Kidney (tissue), 13 donors: ENCODE measurements at regions not wholly inside any gene's neighbourhood (a gene's known extent, or its start where the extent isn't known, plus 50 kb on each side); places are given as distances from the start of the nearest gene placed in this dataset.

Experiments
- DNase-seq, 5 donors: peaks; one replicate each; pipeline ENCODE4 v3.0.0-alpha.2; 2013 to 2020
- FAIRE-seq: peaks from 2 replicates; lab custom pipeline; 2012; peaks lifted over from hg19 to GRCh38; lab: Jason Lieb, UNC
- H3K27ac ChIP-seq, 2 donors: one replicate each; pipeline ENCODE4 v1.7.0; 2013; ENCODE audit warnings: low read depth in 2 of 2, low read length in 2 of 2, inconsistent platforms in 1 of 2
- H3K27me3 ChIP-seq: one replicate; pipeline ENCODE4 v1.7.1; 2013; ENCODE audit warnings: low read length, inconsistent platforms; ENCODE audit not compliant: control insufficient read depth, insufficient read depth
- H3K36me3 ChIP-seq, 3 donors: one replicate each; pipeline versions ENCODE4 v1.7.0 to v1.7.1; 2013; ENCODE audit warnings: low read length in 3 of 3, control low read depth in 1 of 3, inconsistent platforms in 1 of 3; ENCODE audit not compliant: insufficient read depth in 3 of 3, control insufficient read depth in 2 of 3
- H3K4me1 ChIP-seq, 3 donors: one replicate each; pipeline versions ENCODE4 v1.7.0 to v1.7.1; 2013; ENCODE audit warnings: low read length in 3 of 3, inconsistent platforms in 1 of 3, low read depth in 1 of 3; ENCODE audit not compliant: control insufficient read depth in 2 of 3, insufficient read depth in 2 of 3
- H3K4me3 ChIP-seq, 3 donors: one replicate each; pipeline versions ENCODE4 v1.7.0 to v1.8.1; 2013; ENCODE audit warnings: low read length in 3 of 3, control low read depth in 1 of 3, inconsistent platforms in 1 of 3
- H3K9ac ChIP-seq, 3 donors: one replicate each; pipeline versions ENCODE4 v1.7.0 to v1.7.1; 2013; ENCODE audit warnings: low read length in 3 of 3, control low read depth in 1 of 3, inconsistent platforms in 1 of 3
- H3K9me3 ChIP-seq, 3 donors: one replicate each; pipeline versions ENCODE4 v1.7.0 to v1.7.1; 2013; ENCODE audit warnings: low read length in 3 of 3, control low read depth in 1 of 3, inconsistent platforms in 1 of 3; ENCODE audit not compliant: control insufficient read depth in 2 of 3, insufficient read depth in 1 of 3
- intact Hi-C: fragments of 100-400 bp; cut with DNase I; formaldehyde crosslinking; loops from one replicate; pipeline ENCODE4 v1.11.1; 2022
- TF ChIP-seq, protein P1 (sequence below): IDR thresholded peaks from 3 replicates; pipeline ENCODE4 v1.5.1; 2012; ENCODE audit warnings: mild to moderate bottlenecking, moderate library complexity, borderline replicate concordance; ENCODE audit not compliant: insufficient read depth; ENCODE audit errors: extremely low read depth
- donor health status: control.
- donor health status: control.
- donor health status: control.
- donor health status: control.
- donor health status: control.
- donor health status: DM: yes; HTN: yes; CAD: no.
- donor health status: Normal renal cell carcinoma (clear cell type).

DNA sequence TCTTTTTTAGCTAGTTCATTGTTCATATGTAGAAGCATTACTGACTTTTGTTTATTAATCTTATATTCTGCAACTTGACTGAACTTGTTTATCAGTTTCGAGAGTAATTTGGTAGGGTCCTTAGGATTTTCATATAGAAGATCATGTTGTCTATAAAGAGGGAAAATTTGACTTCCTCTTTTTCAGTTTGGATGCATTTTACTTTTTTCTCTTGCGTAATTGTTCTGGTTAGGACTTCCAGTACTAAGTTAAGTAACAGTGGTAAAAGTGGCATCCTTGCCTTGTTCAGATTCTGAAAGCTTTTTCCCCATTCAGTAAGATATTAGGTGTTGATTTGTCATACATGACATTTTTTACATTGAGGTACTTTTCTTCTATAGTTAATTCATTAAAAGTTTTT lies 726.0 kb downstream of the KCNJ3 start:
- TF ChIP-seq, protein P1, sequence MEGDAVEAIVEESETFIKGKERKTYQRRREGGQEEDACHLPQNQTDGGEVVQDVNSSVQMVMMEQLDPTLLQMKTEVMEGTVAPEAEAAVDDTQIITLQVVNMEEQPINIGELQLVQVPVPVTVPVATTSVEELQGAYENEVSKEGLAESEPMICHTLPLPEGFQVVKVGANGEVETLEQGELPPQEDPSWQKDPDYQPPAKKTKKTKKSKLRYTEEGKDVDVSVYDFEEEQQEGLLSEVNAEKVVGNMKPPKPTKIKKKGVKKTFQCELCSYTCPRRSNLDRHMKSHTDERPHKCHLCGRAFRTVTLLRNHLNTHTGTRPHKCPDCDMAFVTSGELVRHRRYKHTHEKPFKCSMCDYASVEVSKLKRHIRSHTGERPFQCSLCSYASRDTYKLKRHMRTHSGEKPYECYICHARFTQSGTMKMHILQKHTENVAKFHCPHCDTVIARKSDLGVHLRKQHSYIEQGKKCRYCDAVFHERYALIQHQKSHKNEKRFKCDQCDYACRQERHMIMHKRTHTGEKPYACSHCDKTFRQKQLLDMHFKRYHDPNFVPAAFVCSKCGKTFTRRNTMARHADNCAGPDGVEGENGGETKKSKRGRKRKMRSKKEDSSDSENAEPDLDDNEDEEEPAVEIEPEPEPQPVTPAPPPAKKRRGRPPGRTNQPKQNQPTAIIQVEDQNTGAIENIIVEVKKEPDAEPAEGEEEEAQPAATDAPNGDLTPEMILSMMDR = no peak
- no peak for FAIRE-seq
- intact Hi-C loops = no loop called here

DNA sequence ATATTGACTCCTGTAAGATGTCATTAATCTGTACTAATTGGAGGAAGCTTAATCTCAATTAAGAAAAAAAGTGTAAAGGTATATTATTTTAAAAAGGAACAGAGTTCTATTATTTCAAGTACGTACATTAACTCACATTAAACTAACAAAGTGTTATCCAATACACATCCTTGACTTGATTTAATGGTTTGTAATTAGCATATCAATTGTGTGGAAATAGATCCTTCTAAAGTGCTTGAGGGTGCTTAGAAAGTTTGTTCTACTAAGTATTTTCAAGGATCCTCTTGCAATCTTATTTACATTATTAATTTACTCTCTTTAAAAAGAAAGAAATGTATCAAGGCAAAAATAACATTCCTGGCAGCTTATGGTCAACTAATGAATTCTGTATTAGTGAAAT lies 720.3 kb downstream of the KCNJ3 start:
- DNase-seq (no peak), FAIRE-seq (no peak)
- H3K4me3 ChIP-seq = no peak overlapping the region
- no peaks in the 10 kb centered on the region for H3K4me1 ChIP-seq
- TF ChIP-seq, protein P1 = no peak
- H3K9ac ChIP-seq = no peak overlapping the region
- peaks cover 0 to 5% (median 0%) of the 10 kb centered on the region in 3 donors for H3K9me3 ChIP-seq
- no peaks in the 10 kb centered on the region for H3K36me3 ChIP-seq
- H3K27ac ChIP-seq = no peak overlapping the region
- H3K27me3 ChIP-seq = no peaks in the 10 kb centered on the region
- intact Hi-C loops = no loop called here

More for the DNA sequence above, 726.0 kb downstream of the KCNJ3 start:
- no peaks in the 10 kb centered on the region for H3K4me1 ChIP-seq
- H3K27me3 ChIP-seq = no peaks in the 10 kb centered on the region
- H3K4me3 ChIP-seq = no peak overlapping the region
- no peak overlapping the region for H3K27ac ChIP-seq
- no peaks in the 10 kb centered on the region for H3K9me3 ChIP-seq
- H3K9ac ChIP-seq = no peak overlapping the region
- DNase-seq = no peak
- H3K36me3 ChIP-seq = no peaks in the 10 kb centered on the region

DNA sequence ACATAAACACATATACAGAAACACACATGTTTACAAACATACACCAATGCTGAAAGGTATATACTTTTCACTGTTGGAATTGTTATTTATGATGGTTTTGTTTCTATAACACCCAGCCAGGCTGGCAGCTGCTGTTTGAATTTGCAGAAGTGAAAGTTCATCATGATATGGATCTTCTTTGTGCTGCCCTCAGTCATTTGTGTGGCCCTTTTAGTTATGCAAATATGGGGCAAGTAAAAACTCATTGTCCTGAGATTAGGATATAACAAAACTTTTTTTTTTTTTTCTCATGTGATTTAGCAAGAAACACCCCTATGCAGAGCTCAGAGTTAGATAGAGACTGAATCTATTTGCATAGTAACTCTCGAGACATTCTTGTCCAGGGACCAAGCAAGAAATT lies 714.1 kb downstream of the KCNJ3 start:
- H3K4me1 ChIP-seq = no peaks in the 10 kb centered on the region
- H3K27ac ChIP-seq = no peak overlapping the region
- no peak for DNase-seq
- TF ChIP-seq, protein P1 = no peak
- no peak overlapping the region for H3K4me3 ChIP-seq
- intact Hi-C loops = no loop called here
- H3K27me3 ChIP-seq = no peaks in the 10 kb centered on the region
- no peaks in the 10 kb centered on the region for H3K36me3 ChIP-seq
- FAIRE-seq = no peak
- H3K9ac ChIP-seq = no peak overlapping the region
- H3K9me3 ChIP-seq = peaks cover 0 to 5% (median 0%) of the 10 kb centered on the region in 3 donors

DNA sequence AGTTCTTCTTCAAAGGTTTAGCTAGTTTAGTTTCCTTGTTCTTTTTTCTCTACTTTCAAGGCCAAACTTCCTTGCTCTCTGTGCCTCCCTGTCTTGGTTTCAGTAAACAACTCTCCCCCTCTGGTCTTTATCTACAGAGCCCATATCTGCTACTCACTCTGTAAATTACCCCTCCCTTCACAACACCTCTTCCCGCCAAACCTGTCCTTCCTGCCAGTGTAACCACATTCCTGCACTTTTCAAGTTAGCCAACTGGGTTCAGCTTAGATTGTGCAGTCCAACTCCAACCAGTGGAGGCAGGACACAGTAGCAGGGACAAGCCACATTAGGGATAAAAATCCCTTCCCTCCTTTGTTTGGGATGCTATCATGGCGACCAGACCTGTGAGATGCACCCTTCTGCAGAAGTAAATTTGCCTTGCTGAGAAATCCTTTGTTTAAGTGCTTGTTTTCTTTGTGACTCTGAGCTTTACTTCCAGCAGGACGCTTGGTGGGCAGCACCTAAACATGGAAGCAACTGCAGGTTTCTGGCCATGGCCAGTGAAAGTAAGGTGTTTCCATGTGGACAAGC lies 706.0 kb downstream of the KCNJ3 start:
- intact Hi-C loops = no loop called here

More for the DNA sequence above, 706.0 kb downstream of the KCNJ3 start:
- Histone ChIP-seq H3K4me3 (no peak overlapping the region), H3K4me1 (no peaks in the 10 kb centered on the region), H3K27ac (no peak overlapping the region), H3K36me3 (no peaks in the 10 kb centered on the region), H3K27me3 (no peaks in the 10 kb centered on the region), H3K9me3 (peaks cover 0 to 12% (median 5%) of the 10 kb centered on the region in 3 donors), H3K9ac (no peak overlapping the region)
- DNase-seq (no peak), FAIRE-seq (no peak)
- TF ChIP-seq, protein P1 = no peak
